Thoracic aorta (tissue), 2 donors: ENCODE measurements at regions not wholly inside any gene's neighbourhood (a gene's known extent, or its start where the extent isn't known, plus 50 kb on each side); places are given as distances from the start of the nearest gene placed in this dataset.

Source experiments
- ATAC-seq: fragments of 150-250 bp; one replicate; pipeline ENCODE4 v1.8.0; 2017; ENCODE audit warnings: low read depth; ENCODE audit not compliant: insufficient number of reproducible peaks, low FRiP score
- DNase-seq: peaks from one replicate; pipeline ENCODE4 v3.0.0-alpha.2; 2020; ENCODE audit warnings: low spot score
- H3K27ac ChIP-seq, 2 donors: fragments of 200-600 bp; sonication (generic); 1 replicate in 1 of 2; 2 replicates in 1 of 2; pipeline ENCODE4 v1.5.1; 2016; ENCODE audit warnings: mild to moderate bottlenecking in 2 of 2, moderate library complexity in 2 of 2
- H3K27me3 ChIP-seq: fragments of 200-600 bp; sonication (generic); replicated peaks from 2 replicates; pipeline ENCODE4 v1.6.0; 2016; ENCODE audit warnings: mild to moderate bottlenecking; ENCODE audit not compliant: insufficient read depth
- H3K36me3 ChIP-seq: fragments of 200-600 bp; sonication (generic); one replicate; pipeline ENCODE4 v1.5.1; 2016
- H3K4me1 ChIP-seq, 2 donors: fragments of 200-600 bp; sonication (generic); 1 replicate in 1 of 2; 2 replicates in 1 of 2; pipeline versions ENCODE4 v1.5.1 to v1.6.0; 2016; ENCODE audit warnings: low read depth in 2 of 2, mild to moderate bottlenecking in 1 of 2; ENCODE audit not compliant: control insufficient read depth in 1 of 2
- H3K4me3 ChIP-seq: fragments of 200-600 bp; sonication (generic); 2 replicates; pipeline ENCODE4 v1.5.1; 2016; ENCODE audit warnings: mild to moderate bottlenecking
- H3K9me3 ChIP-seq: fragments of 200-600 bp; sonication (generic); 2 replicates; pipeline ENCODE4 v1.5.1; 2016
- TF ChIP-seq, protein P1 (sequence below): fragments of 200-600 bp; sonication (generic); IDR thresholded peaks from one replicate; pipeline ENCODE4 v1.5.1; 2019; ENCODE audit warnings: antibody characterized with exemption

DNA sequence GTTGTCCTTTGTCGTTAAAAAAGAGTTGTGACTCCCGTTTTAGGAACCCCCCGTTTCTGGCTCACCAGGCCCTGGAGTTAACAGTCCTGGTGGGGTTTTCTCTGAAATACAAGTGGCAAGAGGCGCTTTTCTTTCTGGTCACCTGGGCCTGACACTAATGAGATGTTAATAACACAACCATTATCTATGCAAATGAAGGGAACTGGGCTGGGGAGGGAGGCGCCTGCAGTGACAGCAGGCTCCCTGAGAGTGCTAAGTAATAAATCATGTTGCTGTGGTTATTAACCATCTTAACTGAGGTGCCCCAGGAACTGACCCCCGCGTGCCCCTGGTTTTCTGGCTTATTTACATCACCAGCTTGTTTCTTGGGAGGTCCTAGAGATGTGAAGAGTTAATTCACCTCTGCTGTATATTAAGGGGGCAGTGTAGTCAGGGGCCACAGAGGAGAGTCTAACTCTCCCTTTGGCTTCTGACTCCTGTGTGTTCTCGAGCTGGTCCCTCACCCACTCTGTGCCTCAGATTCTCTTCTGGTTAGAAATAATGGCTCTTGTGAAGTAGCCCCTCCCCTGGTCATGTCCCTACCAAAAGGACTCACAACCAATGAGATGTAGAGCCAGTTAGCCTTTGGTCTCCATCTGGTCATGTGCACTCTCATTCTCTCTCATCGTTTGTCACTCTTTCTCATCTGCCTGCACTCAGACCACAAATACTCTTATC is 276.6 kb upstream of the CADM1 start:
- no peak for ATAC-seq
- no peaks in the 10 kb centered on the region for H3K9me3 ChIP-seq
- no peaks in the 10 kb centered on the region for H3K36me3 ChIP-seq

DNA sequence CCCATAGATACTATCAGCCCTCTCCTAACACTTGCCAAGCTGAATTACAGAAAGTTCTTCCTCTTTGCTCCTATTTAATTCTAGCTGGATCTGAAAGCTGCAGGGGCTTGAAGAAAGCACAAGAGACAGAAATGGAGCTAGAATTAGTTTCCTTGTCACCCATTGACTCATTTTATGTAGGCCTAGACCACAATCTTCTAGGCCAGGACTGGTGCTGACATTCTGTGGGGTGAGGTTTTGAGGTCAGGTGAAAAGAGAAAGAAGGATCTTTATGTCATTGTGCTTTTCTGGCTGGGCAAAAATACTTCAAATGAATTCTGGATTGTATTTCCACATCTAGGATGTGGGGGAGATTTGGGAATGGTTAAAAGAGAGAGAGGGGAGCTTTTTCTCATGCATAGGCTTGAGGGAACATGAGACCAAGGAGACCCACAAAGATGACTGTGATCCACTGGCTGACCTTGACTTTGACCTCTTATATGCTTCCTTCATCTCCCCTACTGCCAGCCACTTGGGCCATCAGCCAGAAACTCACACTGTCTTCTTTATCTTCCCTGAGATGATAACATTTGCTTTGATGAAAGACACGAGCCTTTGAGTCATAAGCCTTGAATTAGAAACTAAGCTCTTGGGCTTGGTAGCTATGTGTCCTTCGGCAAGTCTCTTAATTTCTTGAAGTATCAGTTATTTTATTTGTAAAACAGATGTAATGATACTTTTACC is 274.9 kb upstream of the CADM1 start:
- Histone ChIP-seq H3K9me3 (no peaks in the 10 kb centered on the region), H3K4me3 (no peak overlapping the region), H3K27ac (no peak overlapping the region), H3K27me3 (no peaks in the 10 kb centered on the region), H3K36me3 (no peaks in the 10 kb centered on the region), H3K4me1 (no peaks in the 10 kb centered on the region)
- no peak for ATAC-seq
- DNase-seq: no peak
- TF ChIP-seq, protein P1, sequence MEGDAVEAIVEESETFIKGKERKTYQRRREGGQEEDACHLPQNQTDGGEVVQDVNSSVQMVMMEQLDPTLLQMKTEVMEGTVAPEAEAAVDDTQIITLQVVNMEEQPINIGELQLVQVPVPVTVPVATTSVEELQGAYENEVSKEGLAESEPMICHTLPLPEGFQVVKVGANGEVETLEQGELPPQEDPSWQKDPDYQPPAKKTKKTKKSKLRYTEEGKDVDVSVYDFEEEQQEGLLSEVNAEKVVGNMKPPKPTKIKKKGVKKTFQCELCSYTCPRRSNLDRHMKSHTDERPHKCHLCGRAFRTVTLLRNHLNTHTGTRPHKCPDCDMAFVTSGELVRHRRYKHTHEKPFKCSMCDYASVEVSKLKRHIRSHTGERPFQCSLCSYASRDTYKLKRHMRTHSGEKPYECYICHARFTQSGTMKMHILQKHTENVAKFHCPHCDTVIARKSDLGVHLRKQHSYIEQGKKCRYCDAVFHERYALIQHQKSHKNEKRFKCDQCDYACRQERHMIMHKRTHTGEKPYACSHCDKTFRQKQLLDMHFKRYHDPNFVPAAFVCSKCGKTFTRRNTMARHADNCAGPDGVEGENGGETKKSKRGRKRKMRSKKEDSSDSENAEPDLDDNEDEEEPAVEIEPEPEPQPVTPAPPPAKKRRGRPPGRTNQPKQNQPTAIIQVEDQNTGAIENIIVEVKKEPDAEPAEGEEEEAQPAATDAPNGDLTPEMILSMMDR: no peak

More for the DNA sequence above, 276.6 kb upstream of the CADM1 start:
- TF ChIP-seq, protein P1: no peak
- H3K27me3 ChIP-seq: no peaks in the 10 kb centered on the region
- DNase-seq: no peak
- no peak overlapping the region for H3K4me3 ChIP-seq
- H3K27ac ChIP-seq: no peak overlapping the region
- H3K4me1 ChIP-seq: no peaks in the 10 kb centered on the region

GRCh38 chr11:115776916-115777315 is 272.7 kb upstream of the CADM1 start:
- Histone ChIP-seq H3K36me3 (no peaks in the 10 kb centered on the region), H3K4me3 (no peak overlapping the region), H3K27me3 (no peaks in the 10 kb centered on the region), H3K4me1 (no peaks in the 10 kb centered on the region), H3K27ac (no peak overlapping the region), H3K9me3 (no peaks in the 10 kb centered on the region)
- DNase-seq (no peak), ATAC-seq (no peak)
- TF ChIP-seq, protein P1: no peak

- no peaks in the 10 kb centered on the region for H3K9me3 ChIP-seq
- no peaks in the 10 kb centered on the region for H3K36me3 ChIP-seq
- H3K27ac ChIP-seq: no peak overlapping the region
- H3K4me3 ChIP-seq: no peak overlapping the region
- no peaks in the 10 kb centered on the region for H3K27me3 ChIP-seq
- no peaks in the 10 kb centered on the region for H3K4me1 ChIP-seq
- no peak for DNase-seq
- TF ChIP-seq, protein P1: no peak
- ATAC-seq: no peak
Measured at GRCh38 chr11:115775846-115776245, 271.6 kb upstream of the CADM1 start.

DNA sequence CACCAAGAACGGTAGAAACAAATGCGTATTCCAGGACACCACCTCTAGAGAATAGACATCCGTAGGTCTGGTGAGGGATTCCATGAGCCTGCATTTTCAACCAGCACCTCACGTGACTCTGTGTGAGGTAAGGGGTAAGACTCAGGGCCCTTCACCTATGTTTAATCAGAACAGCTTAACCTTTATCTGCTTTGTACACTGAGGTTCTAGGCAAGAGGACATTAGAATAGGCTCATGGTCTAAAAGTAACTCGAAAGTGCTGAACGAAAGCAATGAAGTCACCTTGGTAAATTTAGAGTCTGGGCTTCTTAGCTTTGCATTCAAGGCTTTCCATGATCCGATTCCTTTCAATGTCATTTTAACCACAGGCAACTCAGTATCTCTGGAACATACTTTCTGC is 270.5 kb upstream of the CADM1 start:
- ATAC-seq (no peak), DNase-seq (no peak)
- Histone ChIP-seq H3K4me3 (no peak overlapping the region), H3K27me3 (no peaks in the 10 kb centered on the region), H3K4me1 (no peaks in the 10 kb centered on the region), H3K27ac (no peak overlapping the region), H3K9me3 (no peaks in the 10 kb centered on the region), H3K36me3 (no peaks in the 10 kb centered on the region)
- TF ChIP-seq, protein P1: no peak
